ENCODE measurements at regions not wholly inside any gene's neighbourhood (a gene's known extent, or its start where the extent isn't known, plus 50 kb on each side); places are given as distances from the start of the nearest gene placed in this dataset.
"Not testable (repeated sequence)": the region's sequence is repeated elsewhere in the genome, so short reads cannot be mapped to it uniquely, and the experiment has no call there.

DNA sequence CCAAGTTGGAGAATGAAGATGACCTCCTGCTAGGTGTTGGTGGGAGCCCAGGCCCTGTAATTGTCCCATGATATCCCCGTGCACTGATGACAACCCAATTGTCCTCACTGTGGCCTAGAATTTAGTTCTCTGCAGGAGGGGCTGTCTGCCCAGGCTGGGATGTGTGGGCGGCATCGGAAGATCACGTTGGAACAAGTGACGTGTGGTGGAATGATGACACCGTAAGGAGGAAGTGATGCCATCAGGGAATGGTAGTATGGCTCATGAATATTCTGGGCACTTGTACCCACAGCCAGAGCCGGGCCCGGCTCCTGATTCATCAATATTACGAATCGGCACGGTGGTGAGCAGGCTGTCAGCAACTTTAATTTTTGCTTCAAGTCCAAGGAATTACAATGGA lies 111.6 kb downstream of the MIAT start:
- in situ Hi-C loops (cut with HindIII; ENCODE audit: low sequenced_read_pairs): no loop called here

DNA sequence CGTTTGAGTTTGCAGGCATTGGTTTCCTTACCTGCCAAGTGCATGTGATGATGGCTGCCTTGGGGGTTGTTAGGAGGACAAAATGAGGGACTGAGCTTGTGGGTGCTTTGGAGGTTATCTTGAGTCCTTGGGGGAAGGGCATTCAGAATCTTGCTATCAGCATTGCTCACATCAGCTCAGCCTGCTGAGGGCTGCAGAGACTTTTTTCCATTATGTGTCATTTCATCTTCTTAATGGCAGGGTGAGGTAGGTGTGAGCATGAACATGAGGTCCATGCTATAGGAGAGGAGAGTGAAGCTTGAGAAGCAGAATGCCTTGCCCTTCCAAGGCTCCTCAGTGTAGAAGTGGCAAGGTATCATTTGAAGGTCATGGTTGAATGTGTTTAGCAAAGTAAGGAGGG lies 112.3 kb downstream of the MIAT start:
- in situ Hi-C loops (cut with HindIII; ENCODE audit: low sequenced_read_pairs): no loop called here

DNA sequence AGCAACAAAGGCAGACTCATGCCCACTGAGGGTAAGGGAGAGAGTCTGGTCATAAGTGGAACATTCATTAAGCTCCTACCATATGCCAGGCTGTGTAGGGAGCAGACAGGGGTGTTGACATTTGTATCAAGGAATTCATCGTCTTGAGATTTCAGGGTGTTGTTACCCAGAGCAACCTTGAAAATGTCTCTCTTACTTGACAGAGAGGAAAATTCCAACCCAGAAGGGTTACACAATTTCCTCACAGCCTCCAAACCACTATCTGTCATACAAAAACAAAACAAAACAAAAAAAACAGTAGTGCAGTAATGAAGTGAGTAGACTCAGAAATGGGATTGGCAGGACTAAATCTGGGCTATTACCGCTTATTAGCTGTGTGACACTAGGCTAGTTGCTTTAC lies 113.2 kb downstream of the MIAT start:
- in situ Hi-C loops (cut with HindIII; ENCODE audit: low sequenced_read_pairs): no loop called here

DNA sequence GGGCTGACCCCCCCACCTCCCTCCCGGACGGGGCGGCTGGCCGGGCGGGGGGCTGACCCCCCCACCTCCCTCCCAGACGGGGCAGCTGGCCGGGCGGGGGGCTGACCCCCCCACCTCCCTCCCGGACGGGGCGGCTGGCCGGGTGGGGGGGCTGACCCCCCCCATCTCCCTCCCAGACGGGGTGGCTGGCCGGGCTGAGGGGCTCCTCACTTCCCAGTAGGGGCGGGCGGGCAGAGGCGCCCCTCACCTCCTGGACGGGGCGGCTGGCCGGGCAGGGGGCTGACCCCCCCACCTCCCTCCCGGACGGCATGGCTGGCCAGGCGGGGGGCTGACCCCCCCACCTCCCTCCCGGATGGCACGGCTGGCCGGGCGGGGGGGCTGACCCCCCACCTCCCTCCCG lies 115.7 kb downstream of the MIAT start:
- in situ Hi-C loops (cut with HindIII; ENCODE audit: low sequenced_read_pairs): not testable (repeated sequence)

- in situ Hi-C loops (cut with HindIII; ENCODE audit: low sequenced_read_pairs): no loop called here
These were observed 118.0 kb downstream of the MIAT start for GRCh38 chr22:26775394-26775793.

DNA sequence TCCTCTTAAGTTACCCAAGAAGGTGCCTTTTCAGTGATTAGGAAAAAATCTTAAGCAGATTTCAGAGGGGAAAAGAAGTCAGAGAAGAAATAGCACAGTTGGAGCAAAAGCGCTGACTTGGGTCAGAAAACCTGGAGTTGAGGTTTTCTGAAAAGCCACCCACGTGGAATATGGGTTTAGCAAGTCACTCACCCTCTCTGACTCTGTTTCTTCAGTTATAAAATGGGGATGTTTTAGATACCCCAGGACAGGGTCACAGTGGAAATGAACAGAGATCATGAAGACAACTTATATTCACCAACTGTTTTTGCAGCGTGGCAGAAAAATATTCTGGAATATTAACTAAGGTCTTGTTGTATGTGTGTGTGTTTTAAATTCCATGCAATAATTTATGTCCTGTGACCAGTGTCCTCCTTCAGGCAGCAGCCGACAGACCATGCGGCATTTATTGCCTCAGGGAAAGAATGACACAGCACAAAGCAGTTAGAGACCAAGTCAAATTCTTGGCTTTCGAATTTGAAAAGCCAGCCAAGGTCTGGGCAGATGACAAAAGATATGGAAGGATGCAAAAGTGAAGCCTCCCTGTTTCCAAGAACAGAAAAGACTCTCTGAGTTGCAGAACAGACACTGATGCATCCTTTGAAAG lies 119.9 kb downstream of the MIAT start:
- in situ Hi-C loops (cut with HindIII; ENCODE audit: low sequenced_read_pairs): no loop called here

DNA sequence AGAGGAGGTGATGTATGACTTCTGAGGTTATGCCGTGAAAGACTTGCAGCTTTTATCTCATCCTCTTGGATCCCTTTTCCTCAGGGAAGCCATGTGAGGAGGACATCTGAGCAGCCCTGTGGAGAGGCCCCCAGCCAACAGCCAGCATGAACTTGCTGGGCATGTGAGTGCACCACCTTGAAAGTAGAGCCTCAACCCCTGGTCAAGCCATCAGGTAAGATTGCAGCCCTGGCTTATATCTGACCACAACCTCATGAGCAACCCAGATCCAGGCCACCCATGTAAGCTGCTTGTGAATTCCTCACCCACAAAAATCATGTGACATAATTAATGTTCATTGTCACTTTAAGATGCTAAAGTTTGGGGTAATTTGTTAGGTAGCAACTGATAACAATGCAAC lies 121.0 kb downstream of the MIAT start:
- in situ Hi-C loops (cut with HindIII; ENCODE audit: low sequenced_read_pairs): no loop called here

DNA sequence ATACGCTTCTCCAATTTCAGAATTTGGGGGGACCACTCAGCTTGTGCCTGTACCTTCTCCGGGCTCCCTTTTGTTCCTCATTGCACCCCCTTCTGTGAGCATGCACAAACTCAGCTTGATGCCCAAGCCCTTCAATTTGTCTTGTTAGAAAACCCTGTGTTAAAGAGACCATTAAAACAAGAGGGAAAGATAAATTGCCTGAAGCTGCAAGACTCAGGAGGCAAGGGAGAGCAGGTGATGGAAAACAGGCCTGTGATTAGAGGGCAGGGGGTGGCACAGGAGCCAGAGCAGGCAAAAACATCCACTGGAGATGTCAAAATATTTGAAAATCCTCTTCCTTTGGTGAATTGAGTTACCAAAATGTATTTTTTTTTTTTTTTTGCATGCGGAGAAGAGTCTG lies 121.7 kb downstream of the MIAT start:
- in situ Hi-C loops (cut with HindIII; ENCODE audit: low sequenced_read_pairs): no loop called here

- in situ Hi-C loops (cut with HindIII; ENCODE audit: low sequenced_read_pairs): no loop called here
These were observed 122.5 kb downstream of the MIAT start for GRCh38 chr22:26779929-26780328.

DNA sequence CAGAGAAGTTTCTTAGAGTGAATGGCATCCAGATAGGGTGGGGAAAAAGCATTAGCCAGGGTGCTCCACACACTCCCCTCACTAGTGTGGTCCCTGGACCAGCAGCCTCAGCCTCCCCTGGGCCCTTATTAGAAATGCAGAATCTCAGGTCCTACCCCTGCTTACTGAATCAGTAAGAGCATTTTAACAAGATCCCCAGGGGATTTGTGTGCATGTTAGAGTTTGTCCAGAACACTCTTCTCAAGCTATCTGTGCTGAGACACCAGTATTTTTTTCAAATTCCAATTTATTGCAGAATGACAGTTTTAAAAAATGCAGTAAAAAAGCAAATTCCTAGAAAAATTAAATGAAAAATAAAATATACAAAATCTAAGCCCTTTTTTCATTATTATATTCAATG lies 123.1 kb downstream of the MIAT start:
- in situ Hi-C loops (cut with HindIII; ENCODE audit: low sequenced_read_pairs): no loop called here

GRCh38 chr22:26781062-26781461 lies 123.7 kb downstream of the MIAT start:
- in situ Hi-C loops (cut with HindIII; ENCODE audit: low sequenced_read_pairs): no loop called here

DNA sequence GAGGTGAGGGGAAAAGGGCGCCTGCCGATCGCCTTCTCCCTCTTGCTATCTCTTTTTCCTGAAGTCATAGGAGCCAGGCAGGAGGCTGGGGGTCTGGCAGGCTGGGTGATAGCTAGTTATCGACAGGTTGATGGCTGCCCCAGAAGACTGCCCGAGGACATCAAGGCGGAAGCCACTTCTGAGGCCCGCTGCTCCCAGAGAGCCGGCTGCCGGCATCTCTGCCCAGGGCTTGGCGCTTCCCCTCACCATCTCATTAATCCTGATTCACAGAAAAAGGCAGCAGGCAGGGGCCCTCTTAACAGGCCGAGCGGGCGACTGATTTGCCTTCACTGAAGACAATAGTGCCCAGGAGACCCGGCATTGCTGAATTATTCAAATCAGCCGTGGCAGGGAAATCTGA lies 124.2 kb downstream of the MIAT start:
- in situ Hi-C loops (cut with HindIII; ENCODE audit: low sequenced_read_pairs): no loop called here

DNA sequence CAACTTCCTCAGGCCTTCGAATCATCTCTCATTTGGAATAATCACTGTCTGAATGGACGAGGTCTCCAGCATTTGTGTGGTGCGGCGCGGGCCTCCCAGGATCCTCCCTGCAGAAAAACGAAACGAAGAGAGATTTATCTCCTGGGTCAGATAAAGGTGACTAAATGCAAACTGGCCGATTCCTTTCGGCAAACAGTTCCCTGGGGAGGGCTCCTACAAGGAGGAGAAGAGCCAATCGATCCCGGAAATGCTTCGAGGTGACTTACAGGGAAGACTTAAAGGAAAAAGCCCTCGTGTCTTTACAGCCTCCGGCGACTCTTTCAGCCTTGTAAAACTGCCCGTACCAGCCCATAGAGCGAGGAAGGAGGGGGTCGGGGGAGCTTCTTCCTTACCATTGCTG lies 126.5 kb downstream of the MIAT start:
- in situ Hi-C loops (cut with HindIII; ENCODE audit: low sequenced_read_pairs): no loop called here

DNA sequence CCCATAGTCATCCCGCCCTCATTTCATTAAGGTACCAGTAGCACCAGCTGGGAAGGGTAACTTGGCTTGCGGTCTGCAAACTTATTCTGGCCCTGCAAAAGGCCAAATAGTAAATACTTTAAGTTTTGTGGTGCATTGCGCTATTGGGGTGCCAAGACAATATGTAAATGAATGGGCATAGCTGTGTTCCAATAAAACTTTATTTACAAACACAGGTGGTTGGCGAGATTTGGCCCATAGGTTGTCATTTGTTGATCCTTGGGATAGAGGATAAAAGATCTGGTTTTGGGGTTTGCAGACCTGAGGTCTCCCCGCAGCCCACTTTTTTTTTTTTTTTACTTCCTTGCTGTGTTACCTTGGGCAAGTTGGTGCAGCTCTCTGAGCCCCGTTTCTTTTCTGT lies 127.4 kb downstream of the MIAT start:
- in situ Hi-C loops (cut with HindIII; ENCODE audit: low sequenced_read_pairs): no loop called here

DNA sequence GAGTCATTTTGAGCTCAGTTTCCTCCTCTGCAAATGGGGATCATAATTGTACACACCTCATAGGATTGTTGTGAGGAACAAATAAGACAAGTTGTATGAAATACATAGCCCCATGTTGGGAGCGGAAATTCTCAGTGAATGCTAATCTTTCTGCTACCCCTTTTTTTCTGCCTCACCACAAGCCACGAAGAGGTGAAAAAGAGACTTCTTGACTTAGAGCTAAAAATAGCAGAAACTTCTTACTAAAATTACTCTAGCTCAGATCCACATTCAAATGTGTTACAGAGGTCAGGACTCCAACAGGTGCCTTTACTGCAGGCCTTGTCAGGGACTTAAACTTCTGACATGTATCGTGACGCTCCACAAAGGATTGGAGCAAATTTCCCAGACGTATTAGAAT lies 128.5 kb downstream of the MIAT start:
- in situ Hi-C loops (cut with HindIII; ENCODE audit: low sequenced_read_pairs): no loop called here

DNA sequence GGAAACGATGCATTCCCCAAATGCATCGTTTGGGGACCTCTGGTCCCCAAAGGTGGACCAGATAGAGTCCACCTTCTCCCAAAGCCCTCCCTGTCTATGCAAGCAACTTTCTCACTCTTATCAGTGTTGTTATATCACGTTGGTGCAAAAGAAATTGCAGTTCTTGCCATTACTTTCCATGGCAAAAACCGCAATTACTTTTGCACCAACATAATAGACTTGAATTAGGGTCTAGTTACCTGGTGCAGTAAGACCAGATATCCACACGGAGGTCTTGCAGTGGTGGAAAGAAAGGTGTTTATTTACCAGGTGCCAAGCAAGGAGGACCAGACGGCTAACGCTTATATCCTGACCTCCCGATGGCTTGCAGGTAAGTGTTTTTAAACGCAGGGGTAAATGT lies 129.0 kb downstream of the MIAT start:
- in situ Hi-C loops (cut with HindIII; ENCODE audit: low sequenced_read_pairs): no loop called here

DNA sequence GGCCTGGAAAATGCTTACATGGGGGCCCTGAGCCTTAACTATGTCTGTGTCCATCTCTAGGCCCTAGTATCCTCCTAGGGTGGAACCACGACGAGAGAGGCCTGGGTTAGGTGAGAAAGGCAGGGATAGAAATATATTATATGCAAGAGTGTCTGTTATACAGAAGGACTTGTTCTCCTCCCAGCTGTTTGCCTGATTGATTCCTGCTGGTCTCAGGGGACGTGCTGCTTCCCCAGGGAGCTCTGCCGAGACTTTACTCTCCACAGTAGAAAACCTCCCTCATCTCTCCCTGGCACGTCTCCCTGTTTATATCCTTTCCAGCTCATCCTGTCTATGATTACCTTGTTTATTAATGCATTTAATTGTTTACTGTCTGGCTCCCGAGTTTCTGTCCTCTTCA lies 132.6 kb downstream of the MIAT start:
- in situ Hi-C loops (cut with HindIII; ENCODE audit: low sequenced_read_pairs): no loop called here

DNA sequence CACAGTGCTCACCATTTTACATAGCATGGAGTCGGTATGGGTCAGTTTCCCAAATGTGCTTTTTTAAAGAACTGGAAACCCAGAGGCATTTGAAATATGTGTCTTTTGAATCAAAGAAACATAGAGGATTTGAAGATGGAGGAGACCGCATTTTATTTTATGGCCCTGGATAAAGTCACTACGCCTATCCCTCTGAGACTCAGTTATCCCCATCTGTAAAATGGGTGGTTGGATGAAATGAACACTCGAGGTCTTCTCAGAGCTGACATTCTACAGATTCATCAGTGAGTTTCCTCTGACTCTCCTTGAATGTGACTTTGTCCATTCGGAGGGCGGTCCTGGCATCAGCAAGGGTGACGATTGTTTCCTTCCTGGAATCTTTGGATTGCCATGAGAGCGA lies 135.1 kb downstream of the MIAT start:
- in situ Hi-C loops (cut with HindIII; ENCODE audit: low sequenced_read_pairs): no loop called here

DNA sequence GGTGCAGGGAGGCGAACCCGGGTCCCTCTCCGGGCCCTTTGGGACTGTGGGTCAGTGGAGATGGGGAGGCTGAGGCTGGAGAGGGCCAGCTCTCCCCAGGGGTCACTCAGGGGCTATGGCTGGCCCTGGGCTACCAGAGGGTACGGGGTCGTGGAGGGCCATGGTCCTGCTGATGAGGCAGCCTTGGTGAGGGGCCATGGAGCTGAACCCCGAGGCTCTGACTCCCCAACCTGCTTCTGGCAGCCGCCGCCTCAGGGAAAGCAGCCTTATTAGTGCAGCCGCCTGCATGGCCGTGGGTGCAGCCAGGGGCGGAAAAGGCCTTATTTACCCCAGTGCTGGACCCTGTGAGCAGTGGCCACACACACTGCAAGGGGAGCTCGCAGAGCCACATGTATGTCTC lies 139.4 kb downstream of the MIAT start:
- in situ Hi-C loops (cut with HindIII; ENCODE audit: low sequenced_read_pairs): no loop called here

DNA sequence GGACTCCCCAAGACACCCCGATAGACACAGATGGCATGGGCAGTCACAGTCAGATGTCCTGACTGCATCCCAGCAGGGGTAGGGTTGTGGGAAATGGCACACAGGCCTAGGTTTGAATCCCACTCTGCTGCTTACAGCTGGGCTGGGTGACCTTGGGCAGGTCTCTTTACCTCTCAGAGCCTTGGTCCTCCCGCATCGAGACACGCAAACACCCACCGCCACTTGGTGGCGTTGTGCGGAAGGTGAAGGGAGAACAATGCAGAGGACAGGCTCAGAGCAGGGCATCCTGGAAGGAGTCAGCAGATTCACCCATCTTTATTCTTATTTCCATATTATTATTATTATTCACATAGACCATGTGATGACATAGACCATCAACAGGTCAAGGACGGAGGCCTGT lies 140.5 kb downstream of the MIAT start:
- in situ Hi-C loops (cut with HindIII; ENCODE audit: low sequenced_read_pairs): no loop called here

GRCh38 chr22:26798462-26799065 lies 141.2 kb downstream of the MIAT start:
- in situ Hi-C loops (cut with HindIII; ENCODE audit: low sequenced_read_pairs): no loop called here

DNA sequence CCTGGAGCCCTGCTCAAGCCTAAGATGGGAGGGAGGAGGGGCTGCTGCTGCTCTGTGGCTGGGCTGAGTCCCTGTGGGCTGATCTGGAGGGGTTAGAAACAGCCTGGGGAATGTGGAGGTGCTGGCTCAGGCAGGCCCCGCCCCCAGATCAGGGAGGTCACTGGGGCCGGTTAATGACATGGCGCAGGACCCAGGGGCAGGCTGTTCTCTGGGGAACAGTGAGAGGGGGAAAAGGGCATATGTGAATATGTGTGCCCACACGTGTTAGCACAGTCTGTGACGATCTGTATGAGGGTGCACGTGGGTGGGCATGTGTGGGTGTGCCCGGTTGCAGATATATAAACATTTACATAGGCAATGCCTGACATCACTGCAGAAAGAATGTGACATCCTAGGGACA lies 143.5 kb downstream of the MIAT start:
- in situ Hi-C loops (cut with HindIII; ENCODE audit: low sequenced_read_pairs): no loop called here

DNA sequence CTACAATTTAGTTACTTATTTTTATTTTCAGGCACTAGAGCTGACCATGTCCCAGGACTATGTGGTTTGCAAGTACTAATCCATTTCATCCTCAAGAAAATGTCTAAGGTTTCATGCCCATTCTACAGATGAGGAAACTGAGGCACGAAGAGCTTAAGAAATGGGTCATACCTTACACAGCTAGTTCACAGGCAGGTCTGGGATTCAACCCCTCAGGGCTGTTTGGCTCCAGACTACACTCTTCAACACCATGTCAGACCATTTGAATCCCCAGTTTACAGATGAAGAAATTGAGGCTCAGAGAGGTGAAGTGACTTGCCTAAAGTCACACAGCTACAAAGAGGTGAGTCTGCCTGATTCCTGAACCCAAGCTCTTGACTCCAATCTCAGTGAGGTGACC lies 144.1 kb downstream of the MIAT start:
- in situ Hi-C loops (cut with HindIII; ENCODE audit: low sequenced_read_pairs): no loop called here
